ENCODE measurements at regions not wholly inside any gene's neighbourhood (a gene's known extent, or its start where the extent isn't known, plus 50 kb on each side); places are given as distances from the start of the nearest gene placed in this dataset.

DNA sequence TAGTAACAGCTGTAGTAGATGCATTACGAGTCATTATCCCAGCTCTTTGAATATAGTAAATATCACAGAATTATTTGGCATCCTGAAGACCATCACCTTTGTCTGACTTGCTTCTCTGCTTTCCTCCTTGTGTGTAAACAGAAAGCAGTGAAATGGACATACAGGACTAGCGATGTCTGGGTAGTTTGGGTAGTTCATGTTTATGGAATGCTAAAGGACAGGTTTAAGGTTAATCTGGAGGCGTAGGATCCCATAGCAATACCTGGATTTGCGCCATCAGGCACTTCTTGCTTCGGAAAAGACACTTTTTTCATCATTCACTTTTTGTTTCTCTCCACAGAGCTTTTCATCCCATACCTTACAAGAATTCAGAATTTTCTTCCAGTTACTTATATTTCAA, 232.2 kb downstream of the GPAT3 start:
- FAIRE-seq = no peak

More for the DNA sequence above, 232.2 kb downstream of the GPAT3 start:
- Histone ChIP-seq H3K27me3 (replicated peaks in 1 of 2; ENCODE audit: control insufficient read depth in 2 of 2, insufficient read depth in 2 of 2, low read length in 1 of 2) (no peaks in the 10 kb centered on the region), H3K79me2 (ENCODE audit: control insufficient read depth, insufficient read depth, low read length) (no peaks in the 10 kb centered on the region), H3K4me3 (no peak overlapping the region), H3K27ac (ENCODE audit: control insufficient read depth, insufficient read depth) (no peak overlapping the region), H3K4me1 (ENCODE audit: control insufficient read depth, insufficient read depth, low read length) (no peaks in the 10 kb centered on the region), H3K9me3 (replicated peaks; ENCODE audit: control insufficient read depth, insufficient read depth, low read length) (no peaks in the 10 kb centered on the region), H3K9ac (ENCODE audit: control insufficient read depth, insufficient read depth, low read length) (no peak overlapping the region), H2AFZ (ENCODE audit: control insufficient read depth, low read depth, low read length) (no peak overlapping the region), H3K4me2 (ENCODE audit: control insufficient read depth, insufficient read depth) (no peak overlapping the region), H4K20me1 (ENCODE audit: control insufficient read depth, insufficient read depth) (no peaks in the 10 kb centered on the region), H3K36me3 (ENCODE audit: control insufficient read depth in 2 of 2, insufficient read depth in 2 of 2, low read length in 1 of 2) (no peaks in the 10 kb centered on the region)
- CTCF ChIA-PET = interaction anchor here (2.7 kb wide), 1 partner anchor 11 kb away, joined by 9 read pairs; no protein-coding TSS in a partner anchor
- POLR2A ChIA-PET = no interaction called here
- DNase-seq (ENCODE audit: low read depth, low spot score) (no peak), ATAC-seq (no peak)
- in situ Hi-C loops (cut with MboI) = no loop called here
- RAD21 ChIA-PET (ENCODE audit: unreplicated experiment) = no interaction called here
- BruUV-seq (replicated peaks) = no TSS peak
- SMC1A ChIA-PET (ENCODE audit: uncharacterized antibody, unreplicated experiment) = interaction anchor here (1.1 kb wide), 1 partner anchor 167 kb away, joined by 4 read pairs; no protein-coding TSS in a partner anchor
- TF ChIP-seq JUND (IDR thresholded peaks at IDR 0.05; ENCODE audit: low read depth, low read length) (no peak), WRNIP1 (IDR thresholded peaks at IDR 0.05; ENCODE audit: borderline replicate concordance, low read depth, low read length) (no peak), NFXL1 (IDR thresholded peaks at IDR 0.05; ENCODE audit: borderline replicate concordance) (no peak), JUNB (IDR thresholded peaks at IDR 0.05) (no peak), KLF5 (IDR thresholded peaks at IDR 0.05; ENCODE audit: partially characterized antibody) (no peak), BRCA1 (IDR thresholded peaks at IDR 0.05; ENCODE audit: low read depth, low read length) (no peak)
- TF ChIP-seq, protein P1, sequence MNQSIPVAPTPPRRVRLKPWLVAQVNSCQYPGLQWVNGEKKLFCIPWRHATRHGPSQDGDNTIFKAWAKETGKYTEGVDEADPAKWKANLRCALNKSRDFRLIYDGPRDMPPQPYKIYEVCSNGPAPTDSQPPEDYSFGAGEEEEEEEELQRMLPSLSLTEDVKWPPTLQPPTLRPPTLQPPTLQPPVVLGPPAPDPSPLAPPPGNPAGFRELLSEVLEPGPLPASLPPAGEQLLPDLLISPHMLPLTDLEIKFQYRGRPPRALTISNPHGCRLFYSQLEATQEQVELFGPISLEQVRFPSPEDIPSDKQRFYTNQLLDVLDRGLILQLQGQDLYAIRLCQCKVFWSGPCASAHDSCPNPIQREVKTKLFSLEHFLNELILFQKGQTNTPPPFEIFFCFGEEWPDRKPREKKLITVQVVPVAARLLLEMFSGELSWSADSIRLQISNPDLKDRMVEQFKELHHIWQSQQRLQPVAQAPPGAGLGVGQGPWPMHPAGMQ (IDR thresholded peaks at IDR 0.05; ENCODE audit: borderline replicate concordance) = no peak
- TF ChIP-seq, protein P2, sequence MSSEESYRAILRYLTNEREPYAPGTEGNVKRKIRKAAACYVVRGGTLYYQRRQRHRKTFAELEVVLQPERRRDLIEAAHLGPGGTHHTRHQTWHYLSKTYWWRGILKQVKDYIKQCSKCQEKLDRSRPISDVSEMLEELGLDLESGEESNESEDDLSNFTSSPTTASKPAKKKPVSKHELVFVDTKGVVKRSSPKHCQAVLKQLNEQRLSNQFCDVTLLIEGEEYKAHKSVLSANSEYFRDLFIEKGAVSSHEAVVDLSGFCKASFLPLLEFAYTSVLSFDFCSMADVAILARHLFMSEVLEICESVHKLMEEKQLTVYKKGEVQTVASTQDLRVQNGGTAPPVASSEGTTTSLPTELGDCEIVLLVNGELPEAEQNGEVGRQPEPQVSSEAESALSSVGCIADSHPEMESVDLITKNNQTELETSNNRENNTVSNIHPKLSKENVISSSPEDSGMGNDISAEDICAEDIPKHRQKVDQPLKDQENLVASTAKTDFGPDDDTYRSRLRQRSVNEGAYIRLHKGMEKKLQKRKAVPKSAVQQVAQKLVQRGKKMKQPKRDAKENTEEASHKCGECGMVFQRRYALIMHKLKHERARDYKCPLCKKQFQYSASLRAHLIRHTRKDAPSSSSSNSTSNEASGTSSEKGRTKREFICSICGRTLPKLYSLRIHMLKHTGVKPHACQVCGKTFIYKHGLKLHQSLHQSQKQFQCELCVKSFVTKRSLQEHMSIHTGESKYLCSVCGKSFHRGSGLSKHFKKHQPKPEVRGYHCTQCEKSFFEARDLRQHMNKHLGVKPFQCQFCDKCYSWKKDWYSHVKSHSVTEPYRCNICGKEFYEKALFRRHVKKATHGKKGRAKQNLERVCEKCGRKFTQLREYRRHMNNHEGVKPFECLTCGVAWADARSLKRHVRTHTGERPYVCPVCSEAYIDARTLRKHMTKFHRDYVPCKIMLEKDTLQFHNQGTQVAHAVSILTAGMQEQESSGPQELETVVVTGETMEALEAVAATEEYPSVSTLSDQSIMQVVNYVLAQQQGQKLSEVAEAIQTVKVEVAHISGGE (CRISPR knock-in tag; IDR thresholded peaks at IDR 0.05) = no peak
- 7% methylated on average over 5 of the region's 5 CpGs for WGBS (ENCODE audit: insufficient coverage, insufficient replicate concordance, low lambda C conversion rate, missing lambda C conversion rate)
- intact Hi-C loops (cut with micrococcal nuclease; ENCODE audit: unreplicated experiment) = no loop called here
